GM18870 (cell line): ENCODE measurements at regions not wholly inside any gene's neighbourhood (a gene's known extent, or its start where the extent isn't known, plus 50 kb on each side); places are given as distances from the start of the nearest gene placed in this dataset.
A peak's percentile ranks its signal among the peaks of the same experiment; 100 is the strongest.
"Not testable (repeated sequence)": the region's sequence is repeated elsewhere in the genome, so short reads cannot be mapped to it uniquely, and the experiment has no call there.

ENCODE experiments used
- ATAC-seq: cut with Tn5 transposase; IDR thresholded peaks from one replicate; pipeline ENCODE4 v1.9.1; 2021; ENCODE audit warnings: moderate library complexity; ENCODE audit not compliant: unreplicated experiment

DNA sequence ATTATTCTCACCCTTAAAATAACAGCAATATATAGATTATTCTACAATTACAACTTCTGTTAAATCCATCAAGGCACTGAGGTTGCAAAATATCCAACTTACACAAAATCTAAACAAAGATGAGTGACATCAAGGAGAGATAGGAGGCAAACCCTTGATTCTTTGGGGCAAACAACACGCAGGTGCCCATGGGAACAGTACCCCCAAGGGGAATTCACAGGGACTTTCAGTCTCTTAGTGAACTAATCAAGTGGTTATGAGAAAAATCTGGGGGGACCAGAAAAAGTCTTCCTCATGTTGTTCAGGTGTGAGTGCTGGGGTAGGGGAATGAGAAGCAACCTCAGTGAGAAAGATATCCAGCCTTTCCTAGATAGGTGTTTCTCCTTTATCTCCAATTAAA is 1107.9 kb downstream of the PLA2G4A start:
- no peak for ATAC-seq

- peak; percentile 83 for ATAC-seq
Measured at GRCh38 chr1:187938092-187938491, 1109.3 kb downstream of the PLA2G4A start.

GRCh38 chr1:187942986-187943385 is 1114.2 kb downstream of the PLA2G4A start:
- no peak for ATAC-seq

- no peak for ATAC-seq
Measured at GRCh38 chr1:187943606-187944403, 1115.1 kb downstream of the PLA2G4A start.

DNA sequence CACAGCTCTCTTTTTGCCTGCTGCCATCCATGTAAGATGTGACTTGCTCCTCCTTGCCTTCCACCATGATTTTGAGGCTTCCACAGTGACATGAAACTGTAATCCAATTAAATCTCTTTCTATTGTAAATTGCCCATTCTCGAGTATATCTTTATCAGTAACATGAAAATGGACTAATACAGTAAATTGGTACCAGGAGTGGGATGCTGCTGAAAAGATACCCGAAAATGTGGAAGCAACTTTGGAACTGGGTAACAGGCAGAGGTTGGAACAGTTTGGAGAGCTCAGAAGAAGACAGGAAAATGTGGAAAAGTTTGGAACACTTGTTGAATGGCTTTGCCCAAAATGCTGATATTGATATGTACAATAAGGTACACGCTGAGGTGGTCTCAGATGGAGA is 1117.9 kb downstream of the PLA2G4A start:
- not testable (repeated sequence) for ATAC-seq

DNA sequence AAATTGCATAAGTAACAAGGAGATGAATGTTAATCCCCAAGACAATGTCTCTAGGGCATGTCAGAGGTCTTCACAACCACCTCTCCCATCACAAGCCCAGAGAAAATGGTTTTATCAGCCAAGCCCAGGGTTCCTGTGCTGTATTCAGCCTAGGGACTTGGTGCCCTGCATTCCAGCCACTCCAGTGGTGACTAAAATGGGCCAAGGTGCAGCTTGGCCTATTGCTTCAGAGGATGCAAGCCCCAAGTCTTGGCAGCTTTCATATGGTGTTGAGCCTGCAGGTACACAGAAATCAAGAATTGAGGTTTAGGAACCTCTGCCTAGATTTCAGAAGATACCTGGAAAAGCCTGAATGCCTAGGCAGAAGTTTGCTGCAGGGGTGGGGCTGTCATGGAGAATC is 1118.6 kb downstream of the PLA2G4A start:
- no peak for ATAC-seq

DNA sequence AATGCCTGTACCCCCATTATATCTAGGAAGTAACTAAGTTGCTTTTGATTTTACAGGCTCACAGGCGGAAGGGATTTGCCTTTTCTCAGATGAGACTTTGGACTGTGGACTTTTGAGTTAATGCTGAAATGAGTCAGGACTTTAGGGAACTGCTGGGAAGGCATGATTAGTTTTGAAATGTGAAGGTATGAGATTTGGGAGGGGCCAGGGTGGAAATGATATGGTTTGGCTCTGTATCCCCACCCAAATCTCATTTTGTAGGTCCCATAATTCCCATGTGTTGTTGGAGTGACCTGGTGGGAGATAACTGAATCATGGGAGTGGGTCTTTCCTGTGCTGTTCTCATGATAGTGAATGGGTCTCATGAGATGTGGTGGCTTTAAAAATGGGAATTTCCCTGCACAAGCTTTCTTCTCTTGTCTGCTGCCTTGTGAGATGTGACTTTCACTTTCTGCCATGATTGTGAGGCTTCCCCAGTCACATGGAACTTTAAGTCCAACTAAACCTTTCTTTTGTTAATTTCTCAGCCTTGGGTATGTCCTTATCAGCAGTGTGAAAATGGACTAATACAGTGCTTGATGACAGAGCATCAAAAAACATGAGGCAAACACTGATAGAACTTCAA is 1119.5 kb downstream of the PLA2G4A start:
- peak; percentile 49 for ATAC-seq

- no peak for ATAC-seq
Measured at GRCh38 chr1:187949567-187949966, 1120.8 kb downstream of the PLA2G4A start.

DNA sequence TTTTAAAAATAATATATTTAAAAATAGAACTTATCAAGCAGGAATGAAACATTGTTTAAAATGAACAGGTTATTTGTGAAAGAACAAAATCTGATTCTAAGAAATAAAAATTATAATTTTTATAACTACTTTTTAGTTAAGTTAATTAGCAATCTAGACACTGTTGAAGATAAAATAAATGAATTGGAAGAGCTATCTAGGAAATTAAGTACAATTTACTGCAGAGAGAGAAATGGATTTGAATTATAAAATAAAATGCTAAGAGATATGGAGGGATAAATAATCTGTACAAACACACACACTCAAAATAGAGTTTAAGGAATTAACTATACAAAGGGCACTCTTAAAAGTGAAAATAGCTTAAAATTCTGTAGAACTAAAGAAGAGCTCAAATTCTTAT is 1123.1 kb downstream of the PLA2G4A start:
- no peak for ATAC-seq

- no peak for ATAC-seq
Measured at GRCh38 chr1:187952446-187952845, 1123.7 kb downstream of the PLA2G4A start.

GRCh38 chr1:187956975-187957374 is 1128.2 kb downstream of the PLA2G4A start:
- no peak for ATAC-seq

DNA sequence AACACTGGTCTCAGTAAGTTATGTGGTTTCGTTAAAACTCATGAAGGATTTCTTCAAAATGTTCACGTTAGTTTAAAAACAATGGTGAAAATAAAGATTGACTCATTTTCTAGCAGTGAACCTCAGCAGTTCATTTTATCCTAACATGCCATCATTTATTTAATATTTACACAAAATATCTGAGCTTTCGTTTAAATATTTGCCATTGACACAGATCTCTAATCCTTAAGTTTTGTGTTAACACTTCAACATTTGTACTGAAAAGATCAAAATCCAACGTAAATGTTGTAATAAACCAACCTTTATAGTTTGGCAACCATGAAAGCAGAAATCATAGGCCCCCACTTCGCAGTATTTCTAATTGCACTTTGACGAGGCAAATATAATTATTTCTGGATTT is 1129.5 kb downstream of the PLA2G4A start:
- ATAC-seq: no peak

DNA sequence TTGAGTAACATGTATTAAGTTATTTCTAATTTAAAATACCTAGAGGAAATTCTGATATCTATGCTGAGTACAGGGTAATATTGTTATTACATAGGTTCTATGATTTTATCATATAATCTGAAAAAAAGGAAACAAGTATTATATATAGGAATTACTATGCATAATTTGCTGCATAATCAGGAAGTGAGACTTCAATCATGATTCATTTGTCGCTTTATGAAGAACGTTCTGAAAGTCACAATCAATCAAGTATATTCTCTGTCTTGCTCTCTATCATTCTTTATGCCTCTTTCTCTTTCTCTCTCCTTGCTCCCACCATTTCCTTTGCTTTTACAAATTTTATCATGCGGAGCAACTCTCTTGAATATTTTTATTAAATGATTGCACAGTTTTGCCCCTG is 1130.3 kb downstream of the PLA2G4A start:
- no peak for ATAC-seq

- ATAC-seq: peak; percentile 44
Measured at GRCh38 chr1:187960125-187960638, 1131.4 kb downstream of the PLA2G4A start.

DNA sequence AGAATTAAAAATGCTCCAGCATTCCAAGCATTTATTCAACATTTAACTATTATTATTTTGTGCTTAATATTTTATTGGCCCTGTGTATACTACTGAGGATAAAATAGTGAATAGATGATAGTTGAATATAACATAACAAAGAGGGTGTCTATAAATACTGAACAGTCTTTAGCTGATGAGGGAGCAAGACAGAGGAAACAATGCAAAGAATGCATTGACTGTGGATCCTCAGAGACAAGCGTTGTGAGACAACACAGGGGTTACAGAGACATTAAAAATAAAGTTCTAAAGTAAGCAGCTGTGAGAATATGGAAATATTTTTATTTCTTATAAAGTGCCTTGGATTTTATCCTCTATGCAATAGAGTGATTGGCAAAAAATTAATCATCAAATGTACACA is 1133.1 kb downstream of the PLA2G4A start:
- no peak for ATAC-seq

- no peak for ATAC-seq
Measured at GRCh38 chr1:187971851-187972250, 1143.1 kb downstream of the PLA2G4A start.

GRCh38 chr1:187977298-187977697 is 1148.5 kb downstream of the PLA2G4A start:
- no peak for ATAC-seq

GRCh38 chr1:187985145-187985896 is 1156.6 kb downstream of the PLA2G4A start:
- ATAC-seq: peak; percentile 43

DNA sequence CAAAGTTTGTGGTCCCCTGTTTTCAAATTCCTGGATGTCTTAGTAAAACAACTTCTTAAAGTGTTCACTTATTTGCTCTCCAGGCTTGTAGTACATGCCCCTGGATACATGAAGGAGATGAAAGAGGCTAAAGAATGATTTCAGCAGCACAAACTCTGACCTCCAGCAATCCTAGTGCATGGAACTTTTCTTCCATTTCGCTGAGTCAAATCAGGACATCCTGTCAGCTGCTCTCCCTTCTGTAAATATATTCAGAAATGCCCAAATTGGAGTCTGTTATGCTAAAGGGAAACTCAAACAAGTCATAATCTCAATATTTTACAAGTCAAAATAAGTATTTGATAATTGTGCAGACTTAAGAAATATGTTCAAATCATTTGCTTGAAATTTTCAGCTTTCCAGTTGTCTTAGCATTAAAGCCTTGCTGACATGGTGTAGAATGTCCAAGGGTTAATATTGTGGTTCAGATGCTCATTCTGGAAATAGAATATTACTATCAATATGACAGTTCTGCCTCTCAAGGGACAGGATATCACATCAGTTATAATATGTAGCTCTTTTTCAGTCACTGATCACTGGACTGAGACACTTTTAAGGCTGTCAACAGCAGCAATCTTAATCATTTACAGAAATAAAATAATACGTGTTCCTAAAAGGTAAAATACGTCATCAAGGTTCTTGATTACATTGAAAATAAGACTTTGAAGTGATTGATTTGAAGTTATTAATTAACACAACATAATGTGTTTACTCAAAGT is 1157.3 kb downstream of the PLA2G4A start:
- peak; percentile 88 for ATAC-seq

DNA sequence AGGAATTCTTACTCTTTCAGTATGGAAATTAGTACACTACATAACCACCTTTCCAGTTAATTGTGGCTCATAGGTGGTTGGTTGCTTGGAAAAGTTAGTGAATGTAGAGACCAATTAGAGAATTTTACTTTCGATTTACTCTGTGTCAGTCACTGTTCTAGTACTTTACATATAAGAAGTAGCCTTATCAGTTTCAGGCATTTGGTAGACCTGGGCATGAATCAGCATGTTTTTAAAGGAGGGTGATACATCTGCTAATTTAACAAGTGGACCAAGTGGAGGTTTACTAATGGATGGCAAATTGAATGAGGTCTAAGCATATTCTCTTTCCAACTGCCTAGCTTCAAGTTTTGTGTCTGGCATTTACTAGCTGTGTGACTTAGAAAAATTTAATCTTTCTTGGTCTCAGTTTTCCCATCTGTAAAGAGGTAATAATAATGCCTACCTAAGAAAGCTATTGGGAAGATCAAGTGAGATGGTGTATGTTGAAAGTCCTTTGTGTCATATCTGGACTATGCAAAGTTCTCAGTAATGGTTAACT is 1158.6 kb downstream of the PLA2G4A start:
- peak; percentile 26 for ATAC-seq

DNA sequence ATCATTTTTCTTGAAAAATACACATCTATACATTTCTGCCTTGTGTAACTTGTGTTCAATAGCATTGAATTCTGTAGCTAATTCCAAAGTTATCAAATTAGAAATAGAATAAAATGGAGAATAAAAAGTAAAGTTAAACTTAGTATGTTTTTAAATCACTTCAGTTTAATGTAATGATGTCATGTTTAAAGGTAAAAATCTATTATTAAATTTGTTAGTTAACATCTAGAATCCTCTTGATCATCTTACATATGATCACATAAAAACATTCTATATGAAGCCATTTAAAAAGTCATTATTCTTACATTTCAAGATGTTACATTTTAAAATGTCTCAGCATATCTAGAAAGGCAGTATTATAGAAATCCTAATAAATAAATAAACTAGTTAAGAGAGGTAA is 1163.2 kb downstream of the PLA2G4A start:
- ATAC-seq: no peak
